Ascending aorta (tissue), 2 donors: ENCODE measurements at regions not wholly inside any gene's neighbourhood (a gene's known extent, or its start where the extent isn't known, plus 50 kb on each side); places are given as distances from the start of the nearest gene placed in this dataset.

Experiments used
- DNase-seq, 2 donors: peaks; one replicate each; pipeline ENCODE4 v3.0.0-alpha.2; 2019; ENCODE audit warnings: low spot score in 2 of 2
- H3K27ac ChIP-seq, 2 donors: fragments of 200-600 bp; sonication (generic); one replicate each; pipeline ENCODE4 v1.5.1; 2016 to 2017; ENCODE audit warnings: mild to moderate bottlenecking in 1 of 2
- H3K27me3 ChIP-seq: fragments of 200-600 bp; sonication (generic); one replicate; pipeline ENCODE4 v1.5.1; 2017
- H3K36me3 ChIP-seq, 2 donors: fragments of 200-600 bp; sonication (generic); one replicate each; pipeline ENCODE4 v1.5.1; 2016
- H3K4me1 ChIP-seq, 2 donors: fragments of 200-600 bp; sonication (generic); one replicate each; pipeline ENCODE4 v1.5.1; 2016 to 2017; ENCODE audit warnings: mild to moderate bottlenecking in 1 of 2
- H3K4me3 ChIP-seq, 2 donors: fragments of 200-600 bp; sonication (generic); one replicate each; pipeline ENCODE4 v1.5.1; 2016 to 2017; ENCODE audit warnings: mild to moderate bottlenecking in 1 of 2
- H3K9me3 ChIP-seq, 2 donors: fragments of 200-600 bp; sonication (generic); one replicate each; pipeline ENCODE4 v1.5.1; 2016
- intact Hi-C: fragments of 100-400 bp; cut with DNase I; formaldehyde crosslinking; loops from one replicate; pipeline ENCODE4 v1.15.1; 2023
- TF ChIP-seq, protein P1 (sequence below), 3 experiments: fragments of 200-600 bp in 2 of 3; fragments of 450-650 bp in 1 of 3; sonication (generic) in 2 of 3; IDR thresholded peaks; one replicate each; pipeline ENCODE4 v1.5.1; 2016 to 2019; ENCODE audit warnings: antibody characterized with exemption in 3 of 3, mild to moderate bottlenecking in 1 of 3, moderate library complexity in 1 of 3

DNA sequence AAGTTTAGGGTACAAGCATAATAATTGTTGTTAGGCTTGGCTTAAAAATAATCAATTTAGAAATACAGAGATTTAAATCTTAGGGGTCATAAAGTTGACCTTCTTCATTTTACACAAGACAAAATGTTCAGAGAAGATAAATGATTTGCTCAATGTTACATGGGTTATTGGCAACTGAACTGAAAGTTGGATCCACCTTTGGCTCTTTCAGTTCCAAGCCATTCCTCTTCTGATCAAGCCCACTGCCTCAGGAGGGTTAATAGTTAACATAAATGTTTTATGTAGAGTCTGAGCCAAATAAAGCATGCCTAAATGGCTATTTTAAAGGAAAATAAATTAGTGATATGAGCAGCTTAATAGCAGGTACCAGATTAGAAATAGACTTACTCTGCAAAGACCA lies 79.1 kb upstream of the RHOBTB1 start:
- Histone ChIP-seq H3K36me3 (no peaks in the 10 kb centered on the region), H3K27ac (no peak overlapping the region), H3K27me3 (no peaks in the 10 kb centered on the region), H3K4me3 (no peak overlapping the region), H3K4me1 (no peaks in the 10 kb centered on the region), H3K9me3 (no peaks in the 10 kb centered on the region)
- no peak for DNase-seq
- TF ChIP-seq, protein P1, sequence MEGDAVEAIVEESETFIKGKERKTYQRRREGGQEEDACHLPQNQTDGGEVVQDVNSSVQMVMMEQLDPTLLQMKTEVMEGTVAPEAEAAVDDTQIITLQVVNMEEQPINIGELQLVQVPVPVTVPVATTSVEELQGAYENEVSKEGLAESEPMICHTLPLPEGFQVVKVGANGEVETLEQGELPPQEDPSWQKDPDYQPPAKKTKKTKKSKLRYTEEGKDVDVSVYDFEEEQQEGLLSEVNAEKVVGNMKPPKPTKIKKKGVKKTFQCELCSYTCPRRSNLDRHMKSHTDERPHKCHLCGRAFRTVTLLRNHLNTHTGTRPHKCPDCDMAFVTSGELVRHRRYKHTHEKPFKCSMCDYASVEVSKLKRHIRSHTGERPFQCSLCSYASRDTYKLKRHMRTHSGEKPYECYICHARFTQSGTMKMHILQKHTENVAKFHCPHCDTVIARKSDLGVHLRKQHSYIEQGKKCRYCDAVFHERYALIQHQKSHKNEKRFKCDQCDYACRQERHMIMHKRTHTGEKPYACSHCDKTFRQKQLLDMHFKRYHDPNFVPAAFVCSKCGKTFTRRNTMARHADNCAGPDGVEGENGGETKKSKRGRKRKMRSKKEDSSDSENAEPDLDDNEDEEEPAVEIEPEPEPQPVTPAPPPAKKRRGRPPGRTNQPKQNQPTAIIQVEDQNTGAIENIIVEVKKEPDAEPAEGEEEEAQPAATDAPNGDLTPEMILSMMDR (IDR thresholded peaks at IDR 0.05) = no peak
- intact Hi-C loops = no loop called here

DNA sequence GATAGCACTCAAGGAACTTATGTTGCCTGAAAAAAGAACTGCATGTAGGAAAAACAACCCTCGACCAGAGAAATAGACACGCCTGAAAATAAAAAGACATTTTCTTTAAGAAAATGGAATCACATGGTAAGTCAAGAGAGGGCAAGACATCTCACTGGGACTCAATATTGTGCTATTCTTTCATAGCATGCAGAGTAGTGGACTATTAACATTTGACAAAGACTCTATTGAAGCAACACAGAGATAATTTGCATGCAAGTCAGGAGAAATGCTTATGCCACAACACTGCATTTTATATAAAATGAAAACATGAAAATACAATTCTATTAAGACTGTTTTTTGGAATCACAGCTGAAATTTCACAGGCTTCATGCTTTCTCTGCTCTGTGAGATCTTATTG lies 77.9 kb upstream of the RHOBTB1 start:
- no peaks in the 10 kb centered on the region for H3K4me1 ChIP-seq
- no peaks in the 10 kb centered on the region for H3K9me3 ChIP-seq
- TF ChIP-seq, protein P1 (IDR thresholded peaks at IDR 0.05) = no peak
- no peak overlapping the region for H3K27ac ChIP-seq
- no peak for DNase-seq
- no peaks in the 10 kb centered on the region for H3K27me3 ChIP-seq
- no peaks in the 10 kb centered on the region for H3K36me3 ChIP-seq
- intact Hi-C loops = no loop called here
- H3K4me3 ChIP-seq = no peak overlapping the region

DNA sequence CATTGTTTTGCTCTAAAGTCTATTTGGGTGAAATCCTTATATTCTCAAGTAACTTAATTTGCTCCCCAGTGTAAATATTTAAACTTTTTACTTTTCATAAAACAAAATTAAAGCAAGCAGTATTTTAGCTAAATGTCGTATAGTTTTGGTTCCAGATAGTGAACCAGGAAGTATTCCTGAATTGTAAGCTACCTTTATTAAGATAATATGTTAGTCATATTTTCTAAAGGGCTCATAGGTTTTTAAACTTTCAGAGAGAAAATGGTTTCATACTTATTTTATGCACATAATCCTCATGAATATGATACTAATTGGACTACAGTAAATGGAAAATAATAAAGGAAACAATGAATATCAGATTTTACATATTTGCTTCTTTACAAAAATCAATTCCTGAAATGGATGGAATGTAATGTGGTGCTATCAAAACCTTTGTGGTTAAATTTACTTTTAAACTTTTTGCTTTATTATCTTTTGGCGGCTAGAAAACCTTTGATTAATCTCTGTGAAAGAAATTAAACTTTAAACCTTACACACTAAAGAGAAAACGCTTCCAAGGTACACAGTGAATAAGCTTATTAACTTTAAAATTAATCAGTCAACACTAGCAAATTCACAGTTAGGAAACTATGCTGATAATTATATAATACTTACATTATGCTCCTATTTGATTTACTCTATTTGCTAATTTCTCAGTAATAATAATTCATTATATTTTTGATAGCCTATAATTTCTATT lies 76.6 kb upstream of the RHOBTB1 start:
- Histone ChIP-seq H3K4me3 (no peak overlapping the region), H3K27ac (no peak overlapping the region), H3K9me3 (no peaks in the 10 kb centered on the region), H3K27me3 (no peaks in the 10 kb centered on the region), H3K36me3 (no peaks in the 10 kb centered on the region), H3K4me1 (no peaks in the 10 kb centered on the region)
- TF ChIP-seq, protein P1 (IDR thresholded peaks at IDR 0.05) = no peak
- intact Hi-C loops = no loop called here
- DNase-seq = no peak

DNA sequence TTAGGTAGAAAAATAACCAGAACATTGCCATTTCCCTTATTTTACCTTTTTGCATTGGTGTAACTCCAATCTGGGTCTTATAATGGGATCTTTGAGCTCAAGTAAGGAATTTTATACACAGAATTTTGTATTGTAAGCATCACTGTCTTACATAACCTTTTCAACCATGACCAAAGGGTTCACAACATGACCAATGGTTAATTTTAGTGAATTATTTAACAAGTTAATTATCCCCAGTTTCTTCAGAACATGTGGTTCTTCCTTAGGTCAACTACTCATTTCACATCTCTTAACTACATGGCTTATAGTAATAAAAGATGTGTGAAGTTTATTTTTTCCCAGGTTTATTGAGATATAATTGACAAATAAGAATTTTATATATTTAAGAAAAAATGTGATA lies 74.2 kb upstream of the RHOBTB1 start:
- TF ChIP-seq, protein P1 (IDR thresholded peaks at IDR 0.05) = no peak
- Histone ChIP-seq H3K4me1 (no peaks in the 10 kb centered on the region), H3K9me3 (no peaks in the 10 kb centered on the region), H3K4me3 (no peak overlapping the region), H3K27ac (no peak overlapping the region), H3K27me3 (no peaks in the 10 kb centered on the region), H3K36me3 (no peaks in the 10 kb centered on the region)
- no peak for DNase-seq
- intact Hi-C loops = no loop called here

DNA sequence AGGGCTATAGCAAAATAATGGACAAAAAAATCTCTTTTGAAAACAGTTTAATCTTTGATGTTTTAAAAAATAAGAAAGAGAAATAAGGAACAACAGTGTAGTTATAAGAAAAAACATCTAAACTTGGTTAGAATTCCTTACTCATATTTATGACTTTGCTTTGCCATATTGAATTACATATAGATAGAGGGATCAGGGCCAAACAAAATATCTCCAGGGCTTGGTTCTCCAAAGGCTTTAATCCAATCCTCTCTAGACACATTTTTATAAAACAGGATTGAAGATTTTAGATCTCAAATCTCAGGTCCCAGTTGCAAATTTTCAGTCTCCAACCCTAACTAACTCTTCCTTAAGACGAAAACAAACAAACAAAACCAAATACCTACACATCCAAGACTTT lies 72.6 kb upstream of the RHOBTB1 start:
- H3K4me1 ChIP-seq = no peaks in the 10 kb centered on the region
- TF ChIP-seq, protein P1 (IDR thresholded peaks at IDR 0.05) = no peak
- intact Hi-C loops = no loop called here
- no peak for DNase-seq
- no peak overlapping the region for H3K27ac ChIP-seq
- H3K4me3 ChIP-seq = no peak overlapping the region
- no peaks in the 10 kb centered on the region for H3K9me3 ChIP-seq
- no peaks in the 10 kb centered on the region for H3K36me3 ChIP-seq
- no peaks in the 10 kb centered on the region for H3K27me3 ChIP-seq

DNA sequence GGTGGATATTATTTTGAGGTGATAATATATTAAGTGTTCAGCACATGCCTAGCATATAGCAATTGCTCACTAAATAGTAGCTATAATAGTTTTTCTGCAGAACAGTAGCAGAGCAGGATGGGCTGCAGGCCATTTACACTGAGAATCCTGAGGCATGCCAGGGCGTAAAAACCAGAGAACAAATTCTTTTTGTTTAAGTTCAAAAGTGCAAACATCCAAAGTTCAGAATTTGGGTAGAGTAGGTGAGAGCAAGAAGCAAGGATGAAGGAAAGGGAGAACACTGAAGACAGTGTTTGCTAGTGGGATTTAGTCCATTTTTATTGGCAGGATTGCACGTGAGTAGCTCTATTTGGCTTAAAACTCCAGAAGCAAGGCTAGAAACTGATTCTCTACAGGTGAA lies 72.0 kb upstream of the RHOBTB1 start:
- Histone ChIP-seq H3K4me1 (no peaks in the 10 kb centered on the region), H3K9me3 (no peaks in the 10 kb centered on the region), H3K27ac (no peak overlapping the region), H3K27me3 (no peaks in the 10 kb centered on the region), H3K4me3 (no peak overlapping the region), H3K36me3 (no peaks in the 10 kb centered on the region)
- intact Hi-C loops = no loop called here
- TF ChIP-seq, protein P1 (IDR thresholded peaks at IDR 0.05) = no peak
- no peak for DNase-seq
